ENCODE measurements at regions not wholly inside any gene's neighbourhood (a gene's known extent, or its start where the extent isn't known, plus 50 kb on each side); places are given as distances from the start of the nearest gene placed in this dataset.

DNA sequence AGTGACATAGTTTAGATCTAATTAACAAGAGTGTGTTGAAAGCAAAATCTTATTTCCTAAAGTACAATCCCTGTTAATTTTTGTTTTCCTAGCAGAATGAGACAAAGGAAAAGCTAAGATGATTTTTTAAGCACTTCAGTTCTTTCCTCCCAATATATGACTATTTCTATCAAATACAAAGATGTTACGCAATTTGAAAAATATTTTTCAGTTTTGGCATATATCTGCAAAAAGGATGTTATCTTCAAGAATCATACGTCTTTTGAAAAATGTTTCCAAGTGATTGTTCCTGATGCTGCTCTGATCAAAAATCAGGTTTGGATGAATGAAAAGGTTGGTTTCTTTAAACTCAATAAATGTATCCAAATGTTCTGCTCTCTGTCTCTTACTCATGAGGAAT, 486.7 kb upstream of the CPEB2 start:
- TF ChIP-seq, protein P1, sequence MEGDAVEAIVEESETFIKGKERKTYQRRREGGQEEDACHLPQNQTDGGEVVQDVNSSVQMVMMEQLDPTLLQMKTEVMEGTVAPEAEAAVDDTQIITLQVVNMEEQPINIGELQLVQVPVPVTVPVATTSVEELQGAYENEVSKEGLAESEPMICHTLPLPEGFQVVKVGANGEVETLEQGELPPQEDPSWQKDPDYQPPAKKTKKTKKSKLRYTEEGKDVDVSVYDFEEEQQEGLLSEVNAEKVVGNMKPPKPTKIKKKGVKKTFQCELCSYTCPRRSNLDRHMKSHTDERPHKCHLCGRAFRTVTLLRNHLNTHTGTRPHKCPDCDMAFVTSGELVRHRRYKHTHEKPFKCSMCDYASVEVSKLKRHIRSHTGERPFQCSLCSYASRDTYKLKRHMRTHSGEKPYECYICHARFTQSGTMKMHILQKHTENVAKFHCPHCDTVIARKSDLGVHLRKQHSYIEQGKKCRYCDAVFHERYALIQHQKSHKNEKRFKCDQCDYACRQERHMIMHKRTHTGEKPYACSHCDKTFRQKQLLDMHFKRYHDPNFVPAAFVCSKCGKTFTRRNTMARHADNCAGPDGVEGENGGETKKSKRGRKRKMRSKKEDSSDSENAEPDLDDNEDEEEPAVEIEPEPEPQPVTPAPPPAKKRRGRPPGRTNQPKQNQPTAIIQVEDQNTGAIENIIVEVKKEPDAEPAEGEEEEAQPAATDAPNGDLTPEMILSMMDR (conservative IDR thresholded peaks at IDR 0.05; ENCODE audit: low read depth in 2 of 2): no peak
- TF ChIP-seq, protein P2, sequence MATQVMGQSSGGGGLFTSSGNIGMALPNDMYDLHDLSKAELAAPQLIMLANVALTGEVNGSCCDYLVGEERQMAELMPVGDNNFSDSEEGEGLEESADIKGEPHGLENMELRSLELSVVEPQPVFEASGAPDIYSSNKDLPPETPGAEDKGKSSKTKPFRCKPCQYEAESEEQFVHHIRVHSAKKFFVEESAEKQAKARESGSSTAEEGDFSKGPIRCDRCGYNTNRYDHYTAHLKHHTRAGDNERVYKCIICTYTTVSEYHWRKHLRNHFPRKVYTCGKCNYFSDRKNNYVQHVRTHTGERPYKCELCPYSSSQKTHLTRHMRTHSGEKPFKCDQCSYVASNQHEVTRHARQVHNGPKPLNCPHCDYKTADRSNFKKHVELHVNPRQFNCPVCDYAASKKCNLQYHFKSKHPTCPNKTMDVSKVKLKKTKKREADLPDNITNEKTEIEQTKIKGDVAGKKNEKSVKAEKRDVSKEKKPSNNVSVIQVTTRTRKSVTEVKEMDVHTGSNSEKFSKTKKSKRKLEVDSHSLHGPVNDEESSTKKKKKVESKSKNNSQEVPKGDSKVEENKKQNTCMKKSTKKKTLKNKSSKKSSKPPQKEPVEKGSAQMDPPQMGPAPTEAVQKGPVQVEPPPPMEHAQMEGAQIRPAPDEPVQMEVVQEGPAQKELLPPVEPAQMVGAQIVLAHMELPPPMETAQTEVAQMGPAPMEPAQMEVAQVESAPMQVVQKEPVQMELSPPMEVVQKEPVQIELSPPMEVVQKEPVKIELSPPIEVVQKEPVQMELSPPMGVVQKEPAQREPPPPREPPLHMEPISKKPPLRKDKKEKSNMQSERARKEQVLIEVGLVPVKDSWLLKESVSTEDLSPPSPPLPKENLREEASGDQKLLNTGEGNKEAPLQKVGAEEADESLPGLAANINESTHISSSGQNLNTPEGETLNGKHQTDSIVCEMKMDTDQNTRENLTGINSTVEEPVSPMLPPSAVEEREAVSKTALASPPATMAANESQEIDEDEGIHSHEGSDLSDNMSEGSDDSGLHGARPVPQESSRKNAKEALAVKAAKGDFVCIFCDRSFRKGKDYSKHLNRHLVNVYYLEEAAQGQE (IDR thresholded peaks at IDR 0.05; ENCODE audit: unreplicated experiment): no peak
- no peak for TF ChIP-seq POLR2AphosphoS5 (IDR thresholded peaks at IDR 0.05; ENCODE audit: low read depth)
- no peak for TF ChIP-seq CREB1 (CRISPR knock-in tag; IDR thresholded peaks at IDR 0.05; ENCODE audit: low read depth)
- TF ChIP-seq EZH2phosphoT487 (IDR thresholded peaks at IDR 0.05; ENCODE audit: unreplicated experiment): no peak
- no peak for TF ChIP-seq EZH2 (IDR thresholded peaks at IDR 0.05; ENCODE audit: low read depth, unreplicated experiment)
- TF ChIP-seq JUNB (IDR thresholded peaks at IDR 0.05; ENCODE audit: unreplicated experiment): no peak
- TF ChIP-seq, protein P3, sequence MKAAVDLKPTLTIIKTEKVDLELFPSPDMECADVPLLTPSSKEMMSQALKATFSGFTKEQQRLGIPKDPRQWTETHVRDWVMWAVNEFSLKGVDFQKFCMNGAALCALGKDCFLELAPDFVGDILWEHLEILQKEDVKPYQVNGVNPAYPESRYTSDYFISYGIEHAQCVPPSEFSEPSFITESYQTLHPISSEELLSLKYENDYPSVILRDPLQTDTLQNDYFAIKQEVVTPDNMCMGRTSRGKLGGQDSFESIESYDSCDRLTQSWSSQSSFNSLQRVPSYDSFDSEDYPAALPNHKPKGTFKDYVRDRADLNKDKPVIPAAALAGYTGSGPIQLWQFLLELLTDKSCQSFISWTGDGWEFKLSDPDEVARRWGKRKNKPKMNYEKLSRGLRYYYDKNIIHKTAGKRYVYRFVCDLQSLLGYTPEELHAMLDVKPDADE (IDR thresholded peaks at IDR 0.05): no peak
- TF ChIP-seq STAT1 (IDR thresholded peaks at IDR 0.05; ENCODE audit: unreplicated experiment): no peak
- TF ChIP-seq, protein P4, sequence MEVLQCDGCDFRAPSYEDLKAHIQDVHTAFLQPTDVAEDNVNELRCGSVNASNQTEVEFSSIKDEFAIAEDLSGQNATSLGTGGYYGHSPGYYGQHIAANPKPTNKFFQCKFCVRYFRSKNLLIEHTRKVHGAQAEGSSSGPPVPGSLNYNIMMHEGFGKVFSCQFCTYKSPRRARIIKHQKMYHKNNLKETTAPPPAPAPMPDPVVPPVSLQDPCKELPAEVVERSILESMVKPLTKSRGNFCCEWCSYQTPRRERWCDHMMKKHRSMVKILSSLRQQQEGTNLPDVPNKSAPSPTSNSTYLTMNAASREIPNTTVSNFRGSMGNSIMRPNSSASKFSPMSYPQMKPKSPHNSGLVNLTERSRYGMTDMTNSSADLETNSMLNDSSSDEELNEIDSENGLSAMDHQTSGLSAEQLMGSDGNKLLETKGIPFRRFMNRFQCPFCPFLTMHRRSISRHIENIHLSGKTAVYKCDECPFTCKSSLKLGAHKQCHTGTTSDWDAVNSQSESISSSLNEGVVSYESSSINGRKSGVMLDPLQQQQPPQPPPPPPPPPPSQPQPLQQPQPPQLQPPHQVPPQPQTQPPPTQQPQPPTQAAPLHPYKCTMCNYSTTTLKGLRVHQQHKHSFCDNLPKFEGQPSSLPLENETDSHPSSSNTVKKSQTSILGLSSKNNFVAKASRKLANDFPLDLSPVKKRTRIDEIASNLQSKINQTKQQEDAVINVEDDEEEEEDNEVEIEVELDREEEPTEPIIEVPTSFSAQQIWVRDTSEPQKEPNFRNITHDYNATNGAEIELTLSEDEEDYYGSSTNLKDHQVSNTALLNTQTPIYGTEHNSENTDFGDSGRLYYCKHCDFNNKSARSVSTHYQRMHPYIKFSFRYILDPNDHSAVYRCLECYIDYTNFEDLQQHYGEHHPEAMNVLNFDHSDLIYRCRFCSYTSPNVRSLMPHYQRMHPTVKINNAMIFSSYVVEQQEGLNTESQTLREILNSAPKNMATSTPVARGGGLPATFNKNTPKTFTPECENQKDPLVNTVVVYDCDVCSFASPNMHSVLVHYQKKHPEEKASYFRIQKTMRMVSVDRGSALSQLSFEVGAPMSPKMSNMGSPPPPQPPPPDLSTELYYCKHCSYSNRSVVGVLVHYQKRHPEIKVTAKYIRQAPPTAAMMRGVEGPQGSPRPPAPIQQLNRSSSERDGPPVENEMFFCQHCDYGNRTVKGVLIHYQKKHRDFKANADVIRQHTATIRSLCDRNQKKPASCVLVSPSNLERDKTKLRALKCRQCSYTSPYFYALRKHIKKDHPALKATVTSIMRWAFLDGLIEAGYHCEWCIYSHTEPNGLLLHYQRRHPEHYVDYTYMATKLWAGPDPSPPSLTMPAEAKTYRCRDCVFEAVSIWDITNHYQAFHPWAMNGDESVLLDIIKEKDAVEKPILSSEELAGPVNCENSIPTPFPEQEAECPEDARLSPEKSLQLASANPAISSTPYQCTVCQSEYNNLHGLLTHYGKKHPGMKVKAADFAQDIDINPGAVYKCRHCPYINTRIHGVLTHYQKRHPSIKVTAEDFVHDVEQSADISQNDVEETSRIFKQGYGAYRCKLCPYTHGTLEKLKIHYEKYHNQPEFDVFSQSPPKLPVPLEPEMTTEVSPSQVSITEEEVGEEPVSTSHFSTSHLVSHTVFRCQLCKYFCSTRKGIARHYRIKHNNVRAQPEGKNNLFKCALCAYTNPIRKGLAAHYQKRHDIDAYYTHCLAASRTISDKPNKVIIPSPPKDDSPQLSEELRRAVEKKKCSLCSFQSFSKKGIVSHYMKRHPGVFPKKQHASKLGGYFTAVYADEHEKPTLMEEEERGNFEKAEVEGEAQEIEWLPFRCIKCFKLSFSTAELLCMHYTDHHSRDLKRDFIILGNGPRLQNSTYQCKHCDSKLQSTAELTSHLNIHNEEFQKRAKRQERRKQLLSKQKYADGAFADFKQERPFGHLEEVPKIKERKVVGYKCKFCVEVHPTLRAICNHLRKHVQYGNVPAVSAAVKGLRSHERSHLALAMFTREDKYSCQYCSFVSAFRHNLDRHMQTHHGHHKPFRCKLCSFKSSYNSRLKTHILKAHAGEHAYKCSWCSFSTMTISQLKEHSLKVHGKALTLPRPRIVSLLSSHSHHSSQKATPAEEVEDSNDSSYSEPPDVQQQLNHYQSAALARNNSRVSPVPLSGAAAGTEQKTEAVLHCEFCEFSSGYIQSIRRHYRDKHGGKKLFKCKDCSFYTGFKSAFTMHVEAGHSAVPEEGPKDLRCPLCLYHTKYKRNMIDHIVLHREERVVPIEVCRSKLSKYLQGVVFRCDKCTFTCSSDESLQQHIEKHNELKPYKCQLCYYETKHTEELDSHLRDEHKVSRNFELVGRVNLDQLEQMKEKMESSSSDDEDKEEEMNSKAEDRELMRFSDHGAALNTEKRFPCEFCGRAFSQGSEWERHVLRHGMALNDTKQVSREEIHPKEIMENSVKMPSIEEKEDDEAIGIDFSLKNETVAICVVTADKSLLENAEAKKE (CRISPR knock-in tag; IDR thresholded peaks at IDR 0.05): no peak
- no peak for TF ChIP-seq ZNF331 (CRISPR knock-in tag; IDR thresholded peaks at IDR 0.05; ENCODE audit: low read depth)

All from GM23338 (cell line).